Right atrium auricular region (tissue), 2 donors: ENCODE measurements at regions not wholly inside any gene's neighbourhood (a gene's known extent, or its start where the extent isn't known, plus 50 kb on each side); places are given as distances from the start of the nearest gene placed in this dataset.

Experiments
- DNase-seq: peaks from one replicate; pipeline ENCODE4 v3.0.0-alpha.2; 2019; ENCODE audit warnings: low spot score
- H3K27ac ChIP-seq, 2 donors: fragments of 200-600 bp; sonication (generic); 1 replicate in 1 of 2; 2 replicates in 1 of 2; pipeline ENCODE4 v1.5.1; 2016 to 2019
- H3K27me3 ChIP-seq, 2 donors: fragments of 200-600 bp; sonication (generic); one replicate each; pipeline versions ENCODE4 v1.5.1 to v1.6.0; 2017 to 2019
- H3K36me3 ChIP-seq: fragments of 200-600 bp; sonication (generic); one replicate; pipeline ENCODE4 v1.5.1; 2016
- H3K4me1 ChIP-seq, 2 donors: fragments of 200-600 bp; sonication (generic); one replicate each; pipeline versions ENCODE4 v1.5.1 to v1.6.0; 2017 to 2019
- H3K4me3 ChIP-seq, 2 donors: fragments of 200-600 bp; sonication (generic); 1 replicate in 1 of 2; 2 replicates in 1 of 2; pipeline ENCODE4 v1.5.1; 2017 to 2019; ENCODE audit warnings: mild to moderate bottlenecking in 1 of 2, moderate library complexity in 1 of 2
- H3K9me3 ChIP-seq, 2 donors: fragments of 200-600 bp; sonication (generic); one replicate each; pipeline ENCODE4 v1.5.1; 2019
- CTCF ChIP-seq, 2 donors: fragments of 200-600 bp; sonication (generic); IDR thresholded peaks; one replicate each; pipeline ENCODE4 v1.5.1; 2019; ENCODE audit warnings: antibody characterized with exemption in 2 of 2

- no peak for DNase-seq
- no peak for TF ChIP-seq CTCF (IDR thresholded peaks at IDR 0.05)
- H3K27me3 ChIP-seq = no peaks in the 10 kb centered on the region
These were observed 59.5 kb downstream of the FZD1 start for GRCh38 chr7:91323626-91324158.

DNA sequence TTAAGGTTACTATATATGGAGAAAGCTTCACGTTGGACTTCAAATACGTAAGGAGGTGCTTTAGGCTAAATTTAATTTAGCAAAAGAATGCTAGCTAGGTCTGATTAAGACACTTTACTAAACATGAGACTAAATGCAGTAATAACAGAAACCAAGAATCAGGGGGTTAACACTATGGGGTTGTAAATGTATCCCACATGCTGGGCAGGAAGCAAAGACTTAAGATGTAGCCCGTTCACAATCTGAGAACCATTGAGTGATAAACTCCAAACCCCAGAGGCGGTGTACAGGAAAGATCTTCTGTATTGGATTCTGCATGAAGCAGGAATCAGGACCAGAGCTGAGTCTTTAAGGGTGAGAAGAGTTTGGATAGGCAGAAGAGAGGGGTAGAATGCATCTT is 60.4 kb downstream of the FZD1 start:
- DNase-seq = no peak
- no peaks in the 10 kb centered on the region for H3K27me3 ChIP-seq
- H3K27ac ChIP-seq = no peak overlapping the region
- H3K4me1 ChIP-seq = no peaks in the 10 kb centered on the region
- H3K9me3 ChIP-seq = no peaks in the 10 kb centered on the region
- no peak overlapping the region for H3K4me3 ChIP-seq
- TF ChIP-seq CTCF (IDR thresholded peaks at IDR 0.05) = no peak
- H3K36me3 ChIP-seq = no peaks in the 10 kb centered on the region

More at GRCh38 chr7:91323626-91324158, 59.5 kb downstream of the FZD1 start:
- Histone ChIP-seq H3K36me3 (no peaks in the 10 kb centered on the region), H3K9me3 (no peaks in the 10 kb centered on the region), H3K4me3 (no peak overlapping the region), H3K4me1 (no peaks in the 10 kb centered on the region), H3K27ac (no peak overlapping the region)

GRCh38 chr7:91325726-91326125 is 61.5 kb downstream of the FZD1 start:
- TF ChIP-seq CTCF (IDR thresholded peaks at IDR 0.05) = no peak
- Histone ChIP-seq H3K27ac (no peak overlapping the region), H3K4me1 (peaks cover 0 to 7% of the 10 kb centered on the region in 2 donors), H3K27me3 (no peaks in the 10 kb centered on the region), H3K36me3 (no peaks in the 10 kb centered on the region), H3K4me3 (no peak overlapping the region), H3K9me3 (no peaks in the 10 kb centered on the region)
- DNase-seq = no peak

DNA sequence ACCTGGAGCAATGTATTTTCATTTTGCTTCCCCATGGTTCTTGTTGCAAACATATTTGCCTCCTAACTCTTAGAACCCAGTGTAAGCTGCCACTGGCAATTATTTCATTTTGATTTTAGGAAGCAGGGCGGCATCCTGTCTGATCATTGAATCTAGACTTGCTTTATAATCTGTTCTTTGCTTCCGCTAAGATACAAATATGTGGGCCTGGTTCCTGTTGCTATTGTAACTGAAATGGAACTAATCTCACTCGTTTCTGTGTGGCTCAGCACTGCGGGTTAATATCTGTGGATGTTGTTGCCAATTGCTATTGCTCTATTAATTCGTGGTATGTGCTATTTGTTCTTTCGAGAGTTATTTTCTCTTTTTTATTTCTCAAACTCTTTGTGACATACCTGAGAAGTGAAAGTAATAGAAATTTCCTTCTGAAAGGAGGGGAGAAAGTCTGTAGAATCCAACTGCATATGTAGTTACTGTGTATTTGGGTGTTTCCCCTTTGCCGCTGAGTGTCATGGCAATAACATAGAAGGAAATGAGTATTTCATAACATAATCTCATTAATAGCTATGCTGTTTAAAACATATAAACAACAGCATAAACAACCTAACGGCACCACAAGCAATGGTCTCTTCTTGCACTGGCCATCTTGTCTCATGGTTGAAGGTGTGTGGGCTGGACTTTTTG is 62.4 kb downstream of the FZD1 start:
- Histone ChIP-seq H3K4me3 (no peak overlapping the region), H3K4me1 (peaks cover 0 to 12% of the 10 kb centered on the region in 2 donors), H3K27me3 (no peaks in the 10 kb centered on the region), H3K9me3 (no peaks in the 10 kb centered on the region), H3K27ac (no peak overlapping the region), H3K36me3 (no peaks in the 10 kb centered on the region)
- DNase-seq = no peak
- no peak for TF ChIP-seq CTCF (IDR thresholded peaks at IDR 0.05)

- DNase-seq = no peak
- no peak overlapping the region for H3K4me3 ChIP-seq
- peaks cover 0 to 12% of the 10 kb centered on the region in 2 donors for H3K4me1 ChIP-seq
- H3K9me3 ChIP-seq = no peaks in the 10 kb centered on the region
- no peak overlapping the region for H3K27ac ChIP-seq
- no peaks in the 10 kb centered on the region for H3K27me3 ChIP-seq
- H3K36me3 ChIP-seq = no peaks in the 10 kb centered on the region
- TF ChIP-seq CTCF (IDR thresholded peaks at IDR 0.05) = no peak
These were observed 63.1 kb downstream of the FZD1 start for GRCh38 chr7:91327346-91327745.

- Histone ChIP-seq H3K27me3 (no peaks in the 10 kb centered on the region), H3K9me3 (no peaks in the 10 kb centered on the region), H3K36me3 (no peaks in the 10 kb centered on the region), H3K27ac (no peak overlapping the region), H3K4me3 (no peak overlapping the region), H3K4me1 (peaks cover 0 to 12% of the 10 kb centered on the region in 2 donors)
- no peak for TF ChIP-seq CTCF (IDR thresholded peaks at IDR 0.05)
- DNase-seq = no peak
These were observed 65.3 kb downstream of the FZD1 start for GRCh38 chr7:91329571-91329970.
